ENCODE measurements at regions not wholly inside any gene's neighbourhood (a gene's known extent, or its start where the extent isn't known, plus 50 kb on each side); places are given as distances from the start of the nearest gene placed in this dataset.

DNA sequence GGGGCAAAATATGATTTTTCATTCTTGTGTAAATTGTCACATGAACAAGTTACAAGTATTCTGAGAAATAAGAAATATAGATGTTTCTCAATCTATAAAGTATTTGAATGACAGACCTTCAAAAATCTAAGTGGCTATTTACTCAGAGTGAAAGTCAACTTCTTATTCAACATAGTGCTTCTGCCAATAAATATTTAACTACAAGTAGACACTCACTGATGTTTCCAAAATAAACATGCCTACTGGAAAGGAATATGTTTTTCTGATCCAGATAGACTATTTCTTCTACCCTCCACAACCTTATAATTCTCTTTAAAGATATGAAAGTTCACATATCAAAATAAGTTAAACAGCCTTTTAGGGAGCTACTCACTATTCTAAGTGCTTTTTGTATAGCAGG, 296.3 kb downstream of the DSC3 start:
- H3K9me3 Mint-ChIP-seq = peaks cover 36% of the 10 kb centered on the region
- TF ChIP-seq, protein P1, sequence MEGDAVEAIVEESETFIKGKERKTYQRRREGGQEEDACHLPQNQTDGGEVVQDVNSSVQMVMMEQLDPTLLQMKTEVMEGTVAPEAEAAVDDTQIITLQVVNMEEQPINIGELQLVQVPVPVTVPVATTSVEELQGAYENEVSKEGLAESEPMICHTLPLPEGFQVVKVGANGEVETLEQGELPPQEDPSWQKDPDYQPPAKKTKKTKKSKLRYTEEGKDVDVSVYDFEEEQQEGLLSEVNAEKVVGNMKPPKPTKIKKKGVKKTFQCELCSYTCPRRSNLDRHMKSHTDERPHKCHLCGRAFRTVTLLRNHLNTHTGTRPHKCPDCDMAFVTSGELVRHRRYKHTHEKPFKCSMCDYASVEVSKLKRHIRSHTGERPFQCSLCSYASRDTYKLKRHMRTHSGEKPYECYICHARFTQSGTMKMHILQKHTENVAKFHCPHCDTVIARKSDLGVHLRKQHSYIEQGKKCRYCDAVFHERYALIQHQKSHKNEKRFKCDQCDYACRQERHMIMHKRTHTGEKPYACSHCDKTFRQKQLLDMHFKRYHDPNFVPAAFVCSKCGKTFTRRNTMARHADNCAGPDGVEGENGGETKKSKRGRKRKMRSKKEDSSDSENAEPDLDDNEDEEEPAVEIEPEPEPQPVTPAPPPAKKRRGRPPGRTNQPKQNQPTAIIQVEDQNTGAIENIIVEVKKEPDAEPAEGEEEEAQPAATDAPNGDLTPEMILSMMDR (IDR thresholded peaks at IDR 0.05) = no peak
- no peak overlapping the region for H3K4me3 Mint-ChIP-seq
- no peak for DNase-seq
- no peak overlapping the region for H3K27ac Mint-ChIP-seq
- H3K27me3 Mint-ChIP-seq (ENCODE audit: insufficient read depth) = no peaks in the 10 kb centered on the region
- no peaks in the 10 kb centered on the region for H3K4me1 Mint-ChIP-seq (ENCODE audit: low read depth)
- H3K36me3 Mint-ChIP-seq (ENCODE audit: low read depth) = no peaks in the 10 kb centered on the region

DNA sequence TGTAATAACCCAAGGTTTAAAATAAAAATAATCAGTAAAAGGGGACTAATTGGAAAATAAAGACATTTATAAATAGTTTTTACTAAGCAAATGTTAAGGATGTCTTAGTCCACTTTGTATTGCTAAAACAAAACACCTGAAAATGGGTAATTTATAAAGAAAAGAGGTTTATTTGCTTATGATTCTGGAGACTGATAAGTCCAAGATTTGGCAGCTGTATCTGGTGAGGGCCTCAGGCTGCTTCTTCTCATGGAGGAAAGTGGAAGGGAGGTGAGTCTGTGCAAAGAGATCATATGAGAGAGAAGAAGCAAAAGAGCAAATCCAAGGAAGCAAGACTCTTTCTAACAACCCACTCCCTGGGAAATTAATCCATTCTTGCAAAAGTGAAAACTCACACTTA, 299.5 kb downstream of the DSC3 start:
- Mint-ChIP-seq H3K27me3 (ENCODE audit: insufficient read depth) (no peaks in the 10 kb centered on the region), H3K4me3 (no peak overlapping the region), H3K9me3 (peaks cover 19% of the 10 kb centered on the region), H3K27ac (no peak overlapping the region), H3K36me3 (ENCODE audit: low read depth) (no peaks in the 10 kb centered on the region), H3K4me1 (ENCODE audit: low read depth) (no peaks in the 10 kb centered on the region)
- TF ChIP-seq, protein P1 (IDR thresholded peaks at IDR 0.05) = no peak
- no peak for DNase-seq

DNA sequence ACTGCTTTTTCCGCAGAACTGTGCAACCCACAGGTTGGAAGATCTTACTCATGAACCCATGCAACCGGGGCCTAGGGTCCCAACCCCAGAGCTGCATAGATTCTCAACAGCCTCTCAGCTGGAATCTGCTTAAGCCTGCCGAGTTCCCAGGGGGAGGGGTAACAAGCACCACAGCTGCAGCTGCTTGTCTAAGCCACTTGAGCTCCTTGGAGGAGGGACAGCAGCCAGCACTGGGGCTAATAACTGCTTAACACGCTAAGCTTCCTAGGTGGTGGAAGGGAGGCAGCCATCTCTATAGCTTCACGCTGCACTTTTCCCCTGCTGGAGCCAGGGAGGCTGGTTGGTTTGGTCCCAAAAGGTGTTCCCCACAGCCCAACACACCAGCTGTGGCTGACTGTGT, 311.6 kb downstream of the DSC3 start:
- Mint-ChIP-seq H3K4me1 (ENCODE audit: low read depth) (no peaks in the 10 kb centered on the region), H3K4me3 (no peak overlapping the region), H3K36me3 (ENCODE audit: low read depth) (no peaks in the 10 kb centered on the region), H3K27me3 (ENCODE audit: insufficient read depth) (no peaks in the 10 kb centered on the region), H3K9me3 (peaks cover 60% of the 10 kb centered on the region), H3K27ac (no peak overlapping the region)
- DNase-seq = no peak
- TF ChIP-seq, protein P1 (IDR thresholded peaks at IDR 0.05) = no peak

DNA sequence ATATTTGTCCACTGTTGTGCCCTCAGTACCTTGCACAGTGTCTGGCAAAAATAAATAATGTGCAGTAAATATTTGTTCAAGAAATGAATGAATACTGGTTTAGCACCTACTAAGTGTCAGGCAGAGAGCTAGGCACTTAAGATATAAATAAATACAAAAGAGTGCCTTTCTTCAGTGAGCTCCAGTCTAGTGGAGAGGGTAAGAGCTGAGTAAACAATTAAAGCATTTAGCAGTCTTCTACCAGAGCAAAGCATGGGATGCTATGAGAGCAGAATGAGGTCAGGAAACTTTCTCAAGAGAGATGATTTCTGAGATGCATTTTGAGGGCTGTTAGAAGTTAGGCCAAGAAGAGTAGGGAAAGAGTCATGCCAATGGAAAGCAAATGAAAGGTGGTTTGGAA, 314.7 kb downstream of the DSC3 start:
- Mint-ChIP-seq H3K27ac (no peak overlapping the region), H3K9me3 (peaks cover 40% of the 10 kb centered on the region), H3K27me3 (ENCODE audit: insufficient read depth) (no peaks in the 10 kb centered on the region), H3K4me3 (no peak overlapping the region), H3K36me3 (ENCODE audit: low read depth) (no peaks in the 10 kb centered on the region), H3K4me1 (ENCODE audit: low read depth) (no peaks in the 10 kb centered on the region)
- DNase-seq = no peak
- TF ChIP-seq, protein P1 (IDR thresholded peaks at IDR 0.05) = no peak

DNA sequence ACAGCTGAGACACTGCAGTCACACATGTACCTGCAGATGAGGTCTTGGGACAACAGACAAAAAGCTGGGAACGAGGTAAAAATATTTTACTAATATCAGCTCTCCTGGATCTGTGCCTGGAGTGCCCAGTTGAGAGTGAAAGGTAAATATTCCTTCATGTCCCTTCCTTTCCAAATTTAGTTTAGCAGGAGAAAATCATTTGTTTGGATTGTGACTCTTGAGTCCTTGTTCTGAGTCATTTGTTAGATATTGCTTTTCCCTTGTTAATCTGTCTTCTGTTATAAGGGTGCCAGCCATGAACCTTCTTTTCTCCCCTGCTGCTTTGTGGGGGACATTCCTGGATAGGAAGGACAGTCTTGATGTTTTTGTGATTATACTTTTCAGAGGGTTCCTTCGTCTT, 329.2 kb downstream of the DSC3 start:
- peaks cover 33% of the 10 kb centered on the region for H3K9me3 Mint-ChIP-seq
- H3K36me3 Mint-ChIP-seq (ENCODE audit: low read depth) = no peaks in the 10 kb centered on the region
- no peaks in the 10 kb centered on the region for H3K27me3 Mint-ChIP-seq (ENCODE audit: insufficient read depth)
- H3K4me3 Mint-ChIP-seq = no peak overlapping the region
- DNase-seq = no peak
- H3K27ac Mint-ChIP-seq = no peak overlapping the region
- H3K4me1 Mint-ChIP-seq (ENCODE audit: low read depth) = no peaks in the 10 kb centered on the region
- TF ChIP-seq, protein P1 (IDR thresholded peaks at IDR 0.05) = no peak

DNA sequence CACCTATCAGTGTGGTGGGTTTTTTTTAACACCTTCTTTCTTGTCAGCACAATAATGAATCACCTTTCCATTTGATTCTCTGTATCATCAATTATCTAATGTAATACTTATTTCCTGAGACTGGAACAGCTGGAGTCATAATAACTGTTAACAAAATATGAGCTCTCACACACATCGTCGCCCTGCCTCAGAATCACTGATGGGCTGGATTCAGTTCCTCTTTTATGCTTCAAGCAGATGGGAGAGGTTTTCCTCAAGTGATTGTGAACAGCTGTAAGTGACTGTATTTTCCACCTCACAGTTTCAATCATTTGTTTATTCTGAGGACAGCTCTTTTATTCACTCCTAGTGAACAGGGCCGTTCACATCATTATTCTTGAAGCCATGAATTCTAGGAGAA, 330.2 kb downstream of the DSC3 start:
- no peak overlapping the region for H3K27ac Mint-ChIP-seq
- DNase-seq = no peak
- H3K36me3 Mint-ChIP-seq (ENCODE audit: low read depth) = no peaks in the 10 kb centered on the region
- TF ChIP-seq, protein P1 (IDR thresholded peaks at IDR 0.05) = no peak
- H3K9me3 Mint-ChIP-seq = peaks cover 29% of the 10 kb centered on the region
- no peaks in the 10 kb centered on the region for H3K4me1 Mint-ChIP-seq (ENCODE audit: low read depth)
- H3K27me3 Mint-ChIP-seq (ENCODE audit: insufficient read depth) = no peaks in the 10 kb centered on the region
- H3K4me3 Mint-ChIP-seq = no peak overlapping the region

All from HFFc6 (cell line).